Stimulated activated effector memory CD8-positive, alpha-beta T cell treated with anti-CD3 and anti-CD28 coated beads, Interleukin-12 subunit alpha, Interleukin-12 subunit beta, amount 100 ng/mL, for 72 hours (primary cell): ENCODE measurements at regions not wholly inside any gene's neighbourhood (a gene's known extent, or its start where the extent isn't known, plus 50 kb on each side); places are given as distances from the start of the nearest gene placed in this dataset.
"Not testable (repeated sequence)": the region's sequence is repeated elsewhere in the genome, so short reads cannot be mapped to it uniquely, and the experiment has no call there.

Experiments
- ATAC-seq: fragments of 150-1000 bp; cut with Tn5 transposase; 2 replicates; pipeline ENCODE4 v1.10.0; 2021
- DNase-seq, 2 donors: peaks; one replicate each; pipeline ENCODE4 v3.0.0; 2021 to 2022; ENCODE audit warnings: low spot score in 2 of 2
- H3K27ac Mint-ChIP-seq: one replicate; pipeline ENCODE4 v1.8.0; 2022; ENCODE audit warnings: mild to moderate bottlenecking, mixed read lengths
- H3K36me3 Mint-ChIP-seq: one replicate; pipeline ENCODE4 v1.8.0; 2022; ENCODE audit warnings: mild to moderate bottlenecking, mixed read lengths
- H3K4me1 Mint-ChIP-seq: one replicate; pipeline ENCODE4 v1.8.0; 2022; ENCODE audit warnings: mixed read lengths
- H3K4me3 Mint-ChIP-seq: one replicate; pipeline ENCODE4 v1.8.0; 2022; ENCODE audit warnings: mild to moderate bottlenecking, mixed read lengths
- H3K9me3 Mint-ChIP-seq: one replicate; pipeline ENCODE4 v1.8.0; 2022; ENCODE audit warnings: mixed read lengths

DNA sequence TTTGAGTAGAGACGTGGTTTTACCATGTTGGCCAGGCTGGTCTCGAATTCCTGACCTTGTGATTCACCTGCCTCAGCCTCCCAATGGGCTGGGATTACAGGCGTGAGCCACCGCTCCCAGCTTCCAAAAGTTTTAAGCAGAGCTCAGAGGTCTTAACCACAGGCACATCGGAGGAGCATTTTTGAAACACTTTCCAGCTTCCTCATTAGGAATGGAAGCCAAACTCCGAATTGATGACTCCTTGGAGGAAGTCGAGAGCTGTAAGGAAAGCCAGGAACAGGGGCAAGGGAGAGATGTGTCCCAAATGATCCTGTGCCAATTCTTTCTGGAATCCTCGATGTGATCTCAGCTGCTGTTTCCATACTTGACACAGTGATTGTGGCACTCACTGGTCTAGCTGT lies 56.2 kb upstream of the CCZ1B start:
- not testable (repeated sequence) for H3K4me1 Mint-ChIP-seq, H3K27ac Mint-ChIP-seq, H3K36me3 Mint-ChIP-seq, ATAC-seq, DNase-seq, H3K4me3 Mint-ChIP-seq, H3K9me3 Mint-ChIP-seq

DNA sequence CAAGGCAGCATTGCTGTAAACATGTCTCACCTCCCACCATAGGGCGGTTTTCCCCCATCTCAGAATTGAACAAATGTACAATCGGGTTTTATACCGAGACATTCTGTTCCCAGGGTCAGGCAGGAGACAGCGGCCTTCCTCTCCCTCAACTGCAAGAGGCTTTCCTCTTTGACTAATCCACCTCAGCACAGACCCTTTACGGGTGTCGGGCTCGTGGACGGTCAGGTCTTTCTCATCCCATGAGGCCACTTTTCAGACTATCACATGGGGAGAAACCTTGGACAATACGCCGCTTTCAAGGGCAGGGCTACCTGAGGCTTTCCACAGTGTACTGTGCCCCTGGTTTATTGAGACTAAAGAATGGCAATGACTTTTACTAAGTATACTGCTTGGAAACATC lies 57.7 kb upstream of the CCZ1B start:
- not testable (repeated sequence) for ATAC-seq, DNase-seq, H3K4me1 Mint-ChIP-seq, H3K27ac Mint-ChIP-seq, H3K9me3 Mint-ChIP-seq, H3K4me3 Mint-ChIP-seq, H3K36me3 Mint-ChIP-seq

DNA sequence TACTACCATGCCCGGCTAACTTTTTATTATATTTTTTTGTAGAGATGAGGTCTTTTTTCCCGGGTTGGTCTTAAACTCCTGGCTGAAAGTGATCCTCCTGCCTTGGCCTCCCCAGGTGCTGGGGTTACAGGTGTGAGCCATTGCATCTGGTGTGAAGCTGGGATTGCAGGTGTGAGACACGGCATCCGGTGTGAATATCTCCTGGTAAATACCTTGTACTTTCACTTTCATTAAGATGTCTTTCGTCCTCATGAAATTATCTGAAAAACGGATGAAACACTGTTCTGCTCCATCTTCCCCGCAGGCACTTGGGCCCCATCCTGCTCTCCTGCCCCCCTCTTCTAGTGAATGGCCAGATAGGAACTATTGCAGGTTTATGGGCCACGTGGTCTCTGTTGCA lies 60.1 kb upstream of the CCZ1B start:
- Mint-ChIP-seq H3K36me3 (no peaks in the 10 kb centered on the region), H3K9me3 (no peaks in the 10 kb centered on the region), H3K4me1 (no peaks in the 10 kb centered on the region), H3K27ac (no peak overlapping the region), H3K4me3 (no peak overlapping the region)
- no peak for ATAC-seq
- DNase-seq = no peak

DNA sequence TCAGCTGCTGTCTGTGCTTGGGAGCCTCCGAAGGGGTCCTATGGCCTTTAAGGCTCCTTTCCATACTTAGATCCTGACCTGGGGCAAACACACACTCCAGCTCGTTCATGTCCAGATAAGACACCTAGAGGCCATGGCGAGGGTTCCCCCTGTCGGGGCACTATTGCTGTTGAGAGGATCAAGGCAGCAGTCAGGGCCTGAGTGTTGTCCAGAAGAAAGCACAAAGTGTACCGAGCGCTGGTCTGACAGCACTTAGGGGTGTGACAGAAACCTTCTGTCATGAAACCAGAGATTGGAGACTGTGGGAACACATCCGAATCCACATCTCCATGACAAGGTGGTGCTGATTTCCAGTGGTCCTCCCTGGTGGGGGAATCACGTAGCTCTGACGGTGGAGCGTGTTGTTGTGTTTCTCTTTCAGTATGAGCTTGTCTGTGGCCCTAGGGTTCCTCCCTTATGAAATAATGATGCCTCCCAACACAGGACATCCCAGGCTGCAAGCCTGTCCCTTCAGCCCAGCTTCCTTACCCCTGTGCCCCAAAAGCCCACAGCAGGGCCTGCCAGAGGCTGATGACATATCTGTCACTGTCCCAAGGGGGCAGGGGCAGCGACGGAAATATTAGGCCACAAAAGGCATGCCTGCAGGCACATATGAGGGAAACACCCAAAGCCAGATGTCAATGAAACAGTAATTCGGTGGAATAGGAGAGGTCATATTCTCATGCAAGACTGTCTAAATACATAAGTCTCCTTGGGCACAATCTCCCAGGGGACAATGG lies 62.4 kb upstream of the CCZ1B start:
- not testable (repeated sequence) for H3K9me3 Mint-ChIP-seq, H3K27ac Mint-ChIP-seq, DNase-seq

DNA sequence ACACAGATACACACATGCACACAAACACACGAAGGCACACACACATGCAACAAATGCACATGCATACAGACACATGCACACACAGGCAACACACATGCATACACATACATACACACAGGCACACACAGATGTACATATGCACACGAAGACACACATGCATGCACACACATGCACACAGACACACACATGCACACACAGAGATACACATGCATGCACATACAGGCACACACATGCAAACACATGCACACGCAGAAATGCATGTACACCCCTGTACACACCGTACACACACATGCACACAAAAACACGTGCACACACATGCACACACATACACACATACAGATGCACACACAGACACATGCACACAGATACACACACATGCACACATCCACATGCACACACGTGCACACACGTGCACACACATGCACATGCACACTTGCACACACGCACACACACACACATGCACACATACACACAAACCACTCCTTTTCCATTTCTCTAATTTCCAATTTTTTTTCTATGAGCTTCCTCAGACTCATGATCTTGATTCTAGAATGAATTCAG lies 63.3 kb upstream of the CCZ1B start:
- ATAC-seq (no peak), DNase-seq (no peak)
- no peaks in the 10 kb centered on the region for H3K9me3 Mint-ChIP-seq
- no peaks in the 10 kb centered on the region for H3K36me3 Mint-ChIP-seq
- H3K27ac Mint-ChIP-seq = no peak overlapping the region
- no peak overlapping the region for H3K4me3 Mint-ChIP-seq
- no peaks in the 10 kb centered on the region for H3K4me1 Mint-ChIP-seq

More for the DNA sequence above, 62.4 kb upstream of the CCZ1B start:
- not testable (repeated sequence) for ATAC-seq, H3K36me3 Mint-ChIP-seq, H3K4me3 Mint-ChIP-seq, H3K4me1 Mint-ChIP-seq

DNA sequence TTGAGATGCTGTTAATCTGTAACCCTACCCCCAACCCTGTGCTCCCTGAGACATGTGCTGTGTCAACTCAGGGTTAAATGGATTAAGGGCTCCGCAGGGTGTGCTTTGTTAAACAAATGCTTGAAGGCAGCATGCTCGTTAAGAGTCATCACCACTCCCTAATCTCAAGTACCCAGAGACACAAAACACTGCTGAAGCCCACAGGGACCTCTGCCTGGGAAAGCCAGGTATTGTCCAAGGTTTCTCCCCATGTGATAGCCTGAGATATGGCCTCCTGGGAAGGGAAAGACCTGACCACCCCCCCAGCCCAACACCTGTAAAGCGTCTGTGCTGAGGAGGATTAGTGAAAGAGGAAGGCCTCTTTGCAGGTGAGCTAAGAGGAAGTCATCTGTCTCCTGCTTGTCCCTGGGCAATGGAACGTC lies 76.0 kb upstream of the CCZ1B start:
- not testable (repeated sequence) for DNase-seq, H3K36me3 Mint-ChIP-seq, H3K4me3 Mint-ChIP-seq, H3K9me3 Mint-ChIP-seq, ATAC-seq, H3K4me1 Mint-ChIP-seq, H3K27ac Mint-ChIP-seq

DNA sequence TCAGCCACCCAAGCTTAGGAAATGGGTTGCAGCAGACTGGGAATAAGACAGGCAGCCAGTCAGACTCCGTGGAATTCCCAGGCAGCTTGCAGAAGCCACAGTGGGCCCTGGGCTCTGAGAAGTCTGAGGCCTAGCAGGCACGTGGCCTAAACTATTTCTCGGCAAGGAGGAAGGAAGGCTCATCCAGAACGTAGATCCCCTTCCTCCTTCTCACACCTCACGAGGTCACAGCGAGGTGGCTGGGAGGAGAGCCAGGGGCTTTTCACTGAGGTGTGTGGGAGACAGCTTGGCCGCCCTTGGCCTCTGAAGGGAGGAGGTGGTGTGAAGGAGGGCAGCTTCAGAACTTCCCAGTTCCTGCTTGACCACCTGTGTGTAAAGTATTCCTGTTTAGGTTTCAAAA lies 77.2 kb upstream of the CCZ1B start:
- H3K9me3 Mint-ChIP-seq, H3K27ac Mint-ChIP-seq, DNase-seq, H3K4me1 Mint-ChIP-seq, H3K36me3 Mint-ChIP-seq, H3K4me3 Mint-ChIP-seq, ATAC-seq: not testable (repeated sequence)

DNA sequence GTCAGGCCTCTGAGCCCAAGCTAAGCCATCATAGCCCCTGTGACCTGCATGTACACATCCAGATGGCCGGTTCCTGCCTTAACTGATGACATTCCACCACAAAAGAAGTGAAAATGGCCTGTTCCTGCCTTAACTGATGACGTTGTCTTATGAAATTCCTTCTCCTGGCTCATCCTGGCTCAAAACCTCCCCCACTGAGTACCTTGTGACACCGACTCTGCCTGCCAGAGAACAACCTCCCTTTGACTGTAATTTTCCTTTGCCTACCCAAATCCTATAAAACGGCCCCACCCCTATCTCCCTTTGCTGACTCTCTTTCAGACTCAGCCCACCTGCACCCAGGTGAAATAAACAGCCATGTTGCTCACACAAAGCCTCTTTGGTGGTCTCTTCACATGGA lies 77.7 kb upstream of the CCZ1B start:
- not testable (repeated sequence) for H3K4me3 Mint-ChIP-seq, H3K36me3 Mint-ChIP-seq, H3K4me1 Mint-ChIP-seq, H3K9me3 Mint-ChIP-seq, ATAC-seq, DNase-seq, H3K27ac Mint-ChIP-seq

DNA sequence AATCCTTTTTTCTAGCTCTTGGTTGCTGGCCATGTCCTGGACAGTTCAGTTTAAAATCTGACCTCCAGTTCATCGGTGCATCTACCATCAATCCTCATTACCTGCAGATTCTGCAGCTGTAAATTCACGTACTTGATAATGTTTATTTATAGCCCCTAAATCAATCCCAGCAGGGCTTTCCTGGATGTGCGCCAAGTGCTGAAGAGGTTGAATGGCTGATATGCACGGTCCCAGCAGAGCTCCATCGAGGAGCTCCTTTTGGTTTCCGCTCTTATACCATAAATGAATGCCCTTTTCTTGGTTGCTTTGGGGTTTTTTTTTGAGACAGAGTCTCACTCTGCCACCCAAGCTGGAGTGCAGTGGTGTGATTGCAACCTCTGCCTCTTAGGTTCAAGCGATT lies 91.2 kb upstream of the CCZ1B start:
- Mint-ChIP-seq H3K9me3 (no peaks in the 10 kb centered on the region), H3K36me3 (no peaks in the 10 kb centered on the region), H3K4me1 (no peaks in the 10 kb centered on the region), H3K4me3 (no peak overlapping the region), H3K27ac (no peak overlapping the region)
- ATAC-seq (no peak), DNase-seq (no peak)

DNA sequence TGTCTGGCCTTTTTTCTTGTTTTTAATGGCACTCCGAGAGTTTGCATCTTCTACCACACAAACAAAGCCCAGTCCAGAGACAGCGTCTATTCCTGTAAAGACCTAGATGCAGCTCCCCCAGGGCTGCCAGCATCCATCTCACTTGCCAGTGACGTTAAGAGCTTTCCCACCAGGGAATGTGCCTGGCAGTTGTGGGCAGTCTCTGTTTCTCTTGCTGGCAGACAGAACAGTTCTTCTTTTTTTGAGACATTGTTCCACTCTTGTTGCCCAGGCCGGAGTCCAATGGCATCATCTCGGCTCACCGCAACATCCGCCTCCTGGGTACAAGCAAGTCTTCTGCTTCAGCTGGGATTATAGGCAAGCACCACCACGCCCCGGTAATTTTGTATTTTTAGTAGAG lies 93.1 kb upstream of the CCZ1B start:
- H3K4me1 Mint-ChIP-seq, ATAC-seq, H3K9me3 Mint-ChIP-seq, H3K36me3 Mint-ChIP-seq, H3K4me3 Mint-ChIP-seq, H3K27ac Mint-ChIP-seq, DNase-seq: not testable (repeated sequence)

DNA sequence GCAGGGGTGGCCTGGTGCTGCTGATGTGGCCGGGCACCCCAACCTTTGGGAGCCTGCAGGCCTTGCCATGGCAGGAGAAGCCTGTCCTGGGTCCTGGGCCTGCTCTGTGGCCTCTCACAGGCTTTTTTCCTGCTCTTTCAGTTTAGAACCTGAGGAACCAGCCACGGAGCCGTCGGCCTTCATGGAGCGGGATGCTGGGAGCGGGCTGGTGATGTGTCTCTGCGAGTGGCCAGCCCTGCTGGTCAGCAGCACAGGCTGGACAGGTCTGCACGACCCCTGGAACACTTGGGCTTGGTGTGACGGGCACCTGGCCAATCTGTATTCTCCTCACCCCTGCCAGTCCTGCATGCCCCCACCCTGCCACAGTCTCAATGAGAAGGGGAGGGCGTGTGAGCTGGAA lies 98.4 kb upstream of the CCZ1B start:
- H3K36me3 Mint-ChIP-seq, H3K27ac Mint-ChIP-seq, ATAC-seq, H3K9me3 Mint-ChIP-seq, DNase-seq, H3K4me3 Mint-ChIP-seq, H3K4me1 Mint-ChIP-seq: not testable (repeated sequence)

DNA sequence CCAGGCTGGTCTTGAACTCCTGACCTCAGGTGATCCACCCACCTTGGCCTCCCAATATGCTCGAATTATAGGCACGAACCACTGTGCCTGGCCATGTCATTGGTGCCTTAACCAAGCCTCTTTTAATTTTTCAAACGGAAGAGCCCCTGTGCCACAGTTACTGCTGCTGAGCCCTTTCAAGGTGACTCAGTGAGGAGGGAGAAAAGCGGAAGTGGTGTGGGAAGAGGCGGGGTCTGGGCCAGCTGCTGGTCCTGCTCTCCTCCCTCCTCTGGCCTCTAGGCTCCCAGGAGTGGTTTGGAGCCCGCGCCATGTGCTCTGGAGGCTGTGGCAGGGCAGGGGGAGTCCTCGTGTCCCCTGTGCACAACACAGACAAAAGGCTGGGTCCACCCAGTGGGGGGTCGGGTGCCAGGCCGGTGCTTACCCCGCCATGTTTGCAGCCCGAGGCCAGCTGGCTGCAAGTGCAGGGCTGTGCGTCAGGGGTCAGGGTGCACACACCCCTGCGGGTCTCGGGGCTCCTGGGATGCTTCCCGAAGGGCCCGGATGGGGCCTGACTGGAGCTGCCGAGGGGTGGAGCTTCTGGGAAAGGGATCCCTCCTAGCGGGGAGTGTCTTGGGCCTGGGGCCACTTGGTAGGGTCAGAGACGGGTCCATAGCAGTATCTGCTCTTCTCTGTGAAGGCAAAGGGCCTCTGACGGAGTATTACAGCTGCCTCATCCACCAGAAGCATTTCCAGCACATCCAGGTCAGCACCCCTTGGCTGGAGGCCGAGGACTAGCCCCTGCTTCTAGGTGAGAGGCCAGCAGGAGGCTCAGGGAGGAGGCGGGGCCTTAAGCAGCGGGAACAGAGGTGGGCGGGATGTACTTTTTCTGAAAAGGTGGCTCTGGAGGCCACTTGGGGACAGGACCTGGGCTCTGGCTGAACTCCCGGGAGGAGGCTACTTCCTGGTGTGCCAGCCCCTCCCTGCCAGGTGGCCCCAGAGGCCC lies 100.4 kb upstream of the CCZ1B start:
- peaks cover 11% of the 10 kb centered on the region for H3K4me1 Mint-ChIP-seq
- DNase-seq = peak in 1 of 2 donors; percentile 54
- not testable (repeated sequence) for H3K4me3 Mint-ChIP-seq, ATAC-seq, H3K36me3 Mint-ChIP-seq, H3K9me3 Mint-ChIP-seq
- H3K27ac Mint-ChIP-seq = peak overlapping the region; percentile 65

DNA sequence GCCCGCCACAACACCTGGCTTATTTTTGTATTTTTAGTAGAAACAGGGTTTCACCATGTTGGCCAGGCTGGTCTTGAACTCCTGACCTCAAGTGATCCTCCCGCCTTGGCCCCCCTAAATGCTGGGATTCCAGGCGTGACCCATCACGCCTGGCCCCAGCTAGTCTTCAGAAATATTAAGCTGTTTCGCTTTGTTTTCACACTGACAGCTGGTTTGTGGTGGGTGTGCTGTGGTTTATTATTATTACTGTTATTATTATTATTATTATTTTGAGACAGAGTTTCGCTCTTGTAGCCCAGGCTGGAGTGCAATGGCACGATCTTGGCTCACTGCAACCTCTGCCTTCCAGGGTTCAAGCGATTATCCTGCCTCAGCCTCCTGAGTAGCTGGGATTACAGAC lies 101.6 kb upstream of the CCZ1B start:
- H3K9me3 Mint-ChIP-seq, H3K27ac Mint-ChIP-seq: not testable (repeated sequence)

DNA sequence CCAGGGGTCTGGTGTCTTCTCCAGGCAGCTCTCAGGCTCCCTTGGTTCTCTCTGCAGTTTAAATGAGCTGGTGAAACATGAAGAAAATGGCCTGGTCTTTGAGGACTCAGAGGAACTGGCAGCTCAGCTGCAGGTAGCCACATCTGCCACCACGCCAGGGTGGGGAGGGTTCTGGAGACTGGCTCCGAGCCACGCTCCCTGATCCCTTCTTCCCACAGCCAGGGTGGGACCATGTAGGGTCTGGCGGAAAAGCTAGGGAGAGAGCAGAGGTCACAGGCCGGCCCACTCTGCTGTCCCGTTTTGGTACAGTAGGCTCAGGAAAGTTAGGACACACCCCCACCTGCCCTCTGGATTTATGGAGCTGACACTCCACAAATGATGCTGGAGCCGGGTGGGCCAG lies 103.5 kb upstream of the CCZ1B start:
- ATAC-seq, DNase-seq, H3K9me3 Mint-ChIP-seq, H3K36me3 Mint-ChIP-seq, H3K4me3 Mint-ChIP-seq, H3K27ac Mint-ChIP-seq: not testable (repeated sequence)
- peaks cover 11% of the 10 kb centered on the region for H3K4me1 Mint-ChIP-seq

More for the DNA sequence above, 101.6 kb upstream of the CCZ1B start:
- not testable (repeated sequence) for DNase-seq, H3K4me3 Mint-ChIP-seq, ATAC-seq, H3K36me3 Mint-ChIP-seq
- peaks cover 11% of the 10 kb centered on the region for H3K4me1 Mint-ChIP-seq

DNA sequence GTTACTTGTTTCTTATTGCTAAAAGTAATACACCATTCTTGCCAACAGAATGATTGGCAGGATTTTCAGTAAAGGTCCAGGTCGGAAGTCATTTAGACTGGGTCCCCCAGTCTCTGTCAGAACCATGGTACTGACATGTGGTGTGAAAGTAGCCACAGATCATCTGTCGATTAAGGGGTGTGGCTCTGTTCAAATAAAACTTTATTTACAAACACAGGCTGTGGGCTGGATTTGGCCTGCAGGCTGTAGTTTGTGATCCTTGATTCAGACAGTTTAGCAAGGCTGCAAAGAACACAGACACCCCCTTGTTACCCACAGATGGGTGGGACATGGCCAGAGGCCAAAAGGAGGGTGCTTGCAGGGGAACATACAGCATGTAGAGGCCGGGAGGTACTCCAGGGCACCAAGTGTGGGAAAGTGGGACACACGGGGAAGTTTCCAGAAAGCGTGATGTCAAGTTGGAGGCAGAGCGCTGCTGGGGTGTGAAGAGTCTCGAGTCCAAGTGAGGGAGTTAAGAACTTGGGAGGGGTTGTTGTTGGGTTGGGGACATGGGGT lies 104.1 kb upstream of the CCZ1B start:
- not testable (repeated sequence) for H3K9me3 Mint-ChIP-seq, H3K36me3 Mint-ChIP-seq, ATAC-seq, H3K4me3 Mint-ChIP-seq, H3K27ac Mint-ChIP-seq, DNase-seq
- H3K4me1 Mint-ChIP-seq = peaks cover 11% of the 10 kb centered on the region
